Muscle of arm (tissue), 1 donor: ENCODE measurements at regions not wholly inside any gene's neighbourhood (a gene's known extent, or its start where the extent isn't known, plus 50 kb on each side); places are given as distances from the start of the nearest gene placed in this dataset.
"Not testable (repeated sequence)": the region's sequence is repeated elsewhere in the genome, so short reads cannot be mapped to it uniquely, and the experiment has no call there.

Experiments
- DNase-seq: peaks from one replicate; pipeline ENCODE4 v3.0.0-alpha.2; 2013

GRCh38 chr9:2243666-2244555, 228.8 kb downstream of the SMARCA2 start:
- DNase-seq: no peak

- DNase-seq: no peak
These were observed 232.2 kb downstream of the SMARCA2 start for GRCh38 chr9:2247340-2247739.

GRCh38 chr9:2248768-2249265, 233.7 kb downstream of the SMARCA2 start:
- no peak for DNase-seq

- DNase-seq: no peak
These were observed 238.8 kb downstream of the SMARCA2 start for GRCh38 chr9:2253636-2254580.

- DNase-seq: no peak
These were observed 240.0 kb downstream of the SMARCA2 start for GRCh38 chr9:2255128-2255527.

- no peak for DNase-seq
These were observed 242.2 kb downstream of the SMARCA2 start for GRCh38 chr9:2257248-2257929.

- DNase-seq: no peak
These were observed 245.5 kb downstream of the SMARCA2 start for GRCh38 chr9:2260417-2261306.

- DNase-seq: no peak
These were observed 246.4 kb downstream of the SMARCA2 start for GRCh38 chr9:2261421-2262103.

GRCh38 chr9:2262386-2263071, 247.4 kb downstream of the SMARCA2 start:
- peak; percentile 29 for DNase-seq

- no peak for DNase-seq
These were observed 248.0 kb downstream of the SMARCA2 start for GRCh38 chr9:2263111-2263510.

GRCh38 chr9:2263665-2264064, 248.5 kb downstream of the SMARCA2 start:
- no peak for DNase-seq

- DNase-seq: no peak
These were observed 248.9 kb downstream of the SMARCA2 start for GRCh38 chr9:2264081-2264480.

GRCh38 chr9:2267181-2267745, 252.1 kb downstream of the SMARCA2 start:
- DNase-seq: no peak

- no peak for DNase-seq
These were observed 254.6 kb downstream of the SMARCA2 start for GRCh38 chr9:2269778-2270177.

GRCh38 chr9:2270565-2270964, 255.4 kb downstream of the SMARCA2 start:
- no peak for DNase-seq

GRCh38 chr9:2271426-2271825, 256.3 kb downstream of the SMARCA2 start:
- DNase-seq: no peak

- no peak for DNase-seq
These were observed 259.6 kb downstream of the SMARCA2 start for GRCh38 chr9:2274762-2275161.

GRCh38 chr9:2276296-2276695, 261.1 kb downstream of the SMARCA2 start:
- no peak for DNase-seq

GRCh38 chr9:2277133-2277532, 262.0 kb downstream of the SMARCA2 start:
- not testable (repeated sequence) for DNase-seq
